Esophagus mucosa (tissue), 1 donor: ENCODE measurements at regions not wholly inside any gene's neighbourhood (a gene's known extent, or its start where the extent isn't known, plus 50 kb on each side); places are given as distances from the start of the nearest gene placed in this dataset.

Experiments used
- ATAC-seq: fragments of 200-7000 bp; cut with Tn5 transposase; one replicate; pipeline ENCODE4 v1.9.1; 2020
- donor health status: DM: yes; HTN: yes; CAD: no.

GRCh38 chr11:103624708-103625623 is 411.5 kb upstream of the DDI1 start:
- no peak for ATAC-seq

GRCh38 chr11:103625624-103625965 is 410.8 kb upstream of the DDI1 start:
- ATAC-seq: no peak

- ATAC-seq: no peak
These were observed 408.3 kb upstream of the DDI1 start for GRCh38 chr11:103628121-103628520.

- ATAC-seq: no peak
These were observed 404.6 kb upstream of the DDI1 start for GRCh38 chr11:103631841-103632240.

GRCh38 chr11:103633068-103633788 is 403.2 kb upstream of the DDI1 start:
- no peak for ATAC-seq

GRCh38 chr11:103633819-103634590 is 402.4 kb upstream of the DDI1 start:
- ATAC-seq: no peak

GRCh38 chr11:103636232-103636631 is 400.2 kb upstream of the DDI1 start:
- no peak for ATAC-seq

GRCh38 chr11:103637295-103637694 is 399.1 kb upstream of the DDI1 start:
- ATAC-seq: no peak

- ATAC-seq: no peak
These were observed 398.6 kb upstream of the DDI1 start for GRCh38 chr11:103637831-103638230.

GRCh38 chr11:103644676-103645075 is 391.8 kb upstream of the DDI1 start:
- ATAC-seq: no peak

GRCh38 chr11:103648054-103648453 is 388.4 kb upstream of the DDI1 start:
- ATAC-seq: no peak

GRCh38 chr11:103648670-103649400 is 387.6 kb upstream of the DDI1 start:
- ATAC-seq: no peak

- no peak for ATAC-seq
These were observed 387.0 kb upstream of the DDI1 start for GRCh38 chr11:103649401-103649895.

GRCh38 chr11:103650330-103650729 is 386.1 kb upstream of the DDI1 start:
- ATAC-seq: no peak

GRCh38 chr11:103651341-103651998 is 385.0 kb upstream of the DDI1 start:
- no peak for ATAC-seq

- no peak for ATAC-seq
These were observed 384.4 kb upstream of the DDI1 start for GRCh38 chr11:103652013-103652412.

GRCh38 chr11:103656382-103656781 is 380.1 kb upstream of the DDI1 start:
- ATAC-seq: no peak

GRCh38 chr11:103659206-103659618 is 377.2 kb upstream of the DDI1 start:
- ATAC-seq: no peak

GRCh38 chr11:103659743-103660142 is 376.7 kb upstream of the DDI1 start:
- ATAC-seq: no peak

- no peak for ATAC-seq
These were observed 375.3 kb upstream of the DDI1 start for GRCh38 chr11:103661185-103661584.

GRCh38 chr11:103661991-103662390 is 374.4 kb upstream of the DDI1 start:
- no peak for ATAC-seq

GRCh38 chr11:103662880-103663279 is 373.6 kb upstream of the DDI1 start:
- peak; percentile 37 for ATAC-seq
